H54 (cell line): ENCODE measurements at regions not wholly inside any gene's neighbourhood (a gene's known extent, or its start where the extent isn't known, plus 50 kb on each side); places are given as distances from the start of the nearest gene placed in this dataset.

Source experiments
- DNase-seq: peaks from one replicate; pipeline ENCODE4 v3.0.0; 2011; ENCODE audit warnings: low spot score, mixed read lengths; ENCODE audit not compliant: insufficient read length
- FAIRE-seq: peaks from 3 replicates; lab custom pipeline; 2011; peaks lifted over from hg19 to GRCh38; lab: Jason Lieb, UNC
- POLR2A ChIP-seq: IDR thresholded peaks from 2 replicates; pipeline ENCODE4 v1.6.1; 2011; ENCODE audit warnings: low read depth, mild to moderate bottlenecking, low read length

DNA sequence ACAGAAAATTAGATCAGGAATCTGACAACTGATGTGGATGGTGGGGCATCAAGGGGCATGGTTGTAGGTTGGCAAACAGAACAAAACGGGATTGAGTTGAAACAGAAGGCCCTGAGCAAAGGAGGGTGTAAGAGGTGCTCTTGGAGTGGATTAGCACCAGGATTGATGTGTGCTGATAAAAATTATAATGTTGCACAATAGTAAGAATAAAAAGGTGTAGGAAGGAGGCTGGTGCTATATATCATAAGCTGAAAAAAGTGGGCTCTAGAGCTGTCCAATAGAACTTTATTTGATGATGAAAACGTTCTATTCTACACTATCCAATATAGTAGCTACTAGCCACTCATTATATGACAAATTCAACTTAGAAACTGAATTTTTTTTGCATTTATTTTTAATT, 263.1 kb upstream of the GYPC start:
- TF ChIP-seq POLR2A: no peak
- FAIRE-seq: no peak
- DNase-seq: no peak

DNA sequence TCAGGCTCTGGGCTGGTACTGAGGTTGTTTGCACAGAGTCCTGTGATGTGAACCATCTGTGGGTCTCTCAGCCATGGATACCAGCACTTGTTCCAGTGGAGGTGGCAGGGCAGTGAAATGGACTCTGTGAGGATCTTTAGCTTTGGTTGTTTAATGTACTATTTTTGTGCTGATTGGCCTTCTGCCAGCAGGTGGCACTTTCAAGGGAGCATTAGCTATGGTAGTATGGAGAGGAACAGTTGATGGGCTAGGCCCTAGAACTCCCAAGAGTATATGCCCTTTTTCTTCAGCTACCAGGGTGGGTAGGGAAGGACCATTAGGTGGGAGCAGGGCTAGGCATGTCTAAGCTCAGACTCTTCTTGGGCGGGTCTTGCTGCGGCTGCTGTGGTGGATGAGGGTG, 257.0 kb upstream of the GYPC start:
- DNase-seq: no peak
- TF ChIP-seq POLR2A: no peak
- no peak for FAIRE-seq

DNA sequence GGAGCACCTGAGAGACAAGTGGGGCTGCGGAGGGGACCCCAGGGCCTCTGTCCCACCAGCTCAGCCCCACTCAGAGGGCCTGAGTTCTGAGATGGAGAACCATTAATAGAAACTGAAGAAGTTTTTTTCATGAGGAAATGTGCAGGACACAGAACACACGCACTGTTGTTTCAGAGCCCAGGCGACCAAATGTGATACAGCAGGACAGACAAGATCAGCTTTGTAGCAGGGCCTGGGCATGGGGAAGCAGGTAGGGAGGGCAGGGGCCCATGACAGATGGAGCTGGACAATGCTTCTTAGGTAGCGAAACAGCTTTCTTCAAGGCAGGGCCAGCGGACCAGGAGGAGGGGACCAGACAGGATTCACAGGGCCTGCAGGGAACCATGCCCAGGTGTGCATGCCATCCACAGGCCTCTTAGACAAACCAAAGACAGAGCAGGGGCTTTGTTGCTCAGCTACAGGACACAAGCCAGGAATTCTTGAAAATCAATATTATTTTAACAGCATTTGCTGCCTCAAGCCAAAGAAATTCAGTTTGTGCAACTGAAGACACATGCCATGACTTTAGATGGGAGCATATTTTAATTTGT, 252.8 kb upstream of the GYPC start:
- DNase-seq (no peak), FAIRE-seq (no peak)

DNA sequence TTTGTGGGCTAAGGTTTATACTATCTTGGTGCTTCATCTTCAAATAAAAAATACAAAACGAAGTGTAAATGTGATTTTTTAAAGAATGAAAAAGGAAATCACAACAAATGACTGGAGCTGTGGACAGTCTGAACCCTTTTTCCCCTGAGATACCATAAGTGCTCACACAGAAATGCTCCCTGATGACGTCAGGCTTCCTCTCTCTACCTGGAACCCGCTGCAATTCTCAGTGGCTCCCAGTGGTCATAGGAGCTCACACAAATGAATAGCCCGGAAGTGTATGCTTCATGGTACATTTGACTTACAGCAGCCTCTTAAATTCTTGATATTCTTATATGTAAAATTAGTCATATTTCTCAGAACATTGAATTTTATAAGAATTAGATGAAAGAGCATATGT, 249.7 kb upstream of the GYPC start:
- no peak for FAIRE-seq
- no peak for TF ChIP-seq POLR2A

More for the DNA sequence above, 252.8 kb upstream of the GYPC start:
- TF ChIP-seq POLR2A: no peak

DNA sequence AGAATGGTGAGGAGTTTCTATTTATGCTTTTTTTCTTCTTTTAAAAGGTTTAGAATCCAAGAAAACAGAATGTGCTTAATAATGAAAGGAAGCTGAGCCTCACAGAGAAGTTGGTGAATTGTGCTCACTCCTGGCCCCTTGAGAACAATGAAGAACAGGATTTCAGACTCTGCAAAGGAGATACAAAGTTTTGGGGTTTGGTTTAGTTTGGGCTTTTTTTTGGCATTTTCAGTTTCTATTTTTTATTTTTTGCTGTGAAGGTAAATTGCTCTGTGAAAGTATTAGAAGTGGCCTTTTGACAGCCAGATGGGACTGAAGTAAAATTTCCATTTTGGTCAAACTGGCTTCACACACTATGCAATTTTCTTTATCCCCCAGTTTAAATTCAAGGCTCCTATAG, 247.3 kb upstream of the GYPC start:
- TF ChIP-seq POLR2A: no peak
- no peak for FAIRE-seq
- DNase-seq: no peak

More for the DNA sequence above, 249.7 kb upstream of the GYPC start:
- no peak for DNase-seq

DNA sequence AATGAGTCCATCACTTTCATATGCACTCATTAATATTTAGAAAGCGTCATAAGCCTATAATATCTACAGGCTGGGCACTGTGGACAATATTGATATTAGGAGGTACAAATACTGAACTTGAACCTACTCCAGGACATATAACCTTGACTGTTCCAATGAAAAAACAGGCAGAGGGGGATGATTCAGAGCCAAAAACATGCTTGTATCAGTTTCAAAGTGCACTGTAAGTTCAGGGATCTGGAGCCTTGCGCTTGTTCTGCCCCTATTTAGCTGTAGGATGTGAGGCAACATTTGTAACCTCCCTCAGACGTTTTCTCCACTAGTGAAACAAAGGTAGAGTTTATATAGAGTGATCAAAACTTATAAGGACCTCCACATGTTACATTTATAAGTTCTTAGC, 246.1 kb upstream of the GYPC start:
- no peak for FAIRE-seq
- no peak for DNase-seq
- no peak for TF ChIP-seq POLR2A

DNA sequence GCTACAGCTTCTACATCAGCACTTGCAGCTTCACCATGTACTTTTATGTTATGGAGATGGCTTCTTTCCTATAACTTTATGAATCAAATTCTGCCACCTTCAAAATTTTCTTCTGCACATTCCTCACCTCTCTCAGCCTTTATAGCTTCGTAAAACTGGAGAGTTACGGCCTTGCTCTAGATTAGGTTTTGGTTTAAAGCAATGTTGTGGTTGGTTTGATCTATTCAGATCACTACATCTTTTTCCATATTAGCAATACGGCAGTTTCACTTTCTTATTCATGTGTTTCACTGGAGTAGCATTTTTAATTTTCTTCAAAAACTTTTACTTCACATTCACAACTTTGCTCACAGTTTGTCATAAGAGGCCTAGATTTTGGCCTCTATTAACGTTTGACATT, 242.9 kb upstream of the GYPC start:
- no peak for TF ChIP-seq POLR2A
- FAIRE-seq: no peak
- no peak for DNase-seq

DNA sequence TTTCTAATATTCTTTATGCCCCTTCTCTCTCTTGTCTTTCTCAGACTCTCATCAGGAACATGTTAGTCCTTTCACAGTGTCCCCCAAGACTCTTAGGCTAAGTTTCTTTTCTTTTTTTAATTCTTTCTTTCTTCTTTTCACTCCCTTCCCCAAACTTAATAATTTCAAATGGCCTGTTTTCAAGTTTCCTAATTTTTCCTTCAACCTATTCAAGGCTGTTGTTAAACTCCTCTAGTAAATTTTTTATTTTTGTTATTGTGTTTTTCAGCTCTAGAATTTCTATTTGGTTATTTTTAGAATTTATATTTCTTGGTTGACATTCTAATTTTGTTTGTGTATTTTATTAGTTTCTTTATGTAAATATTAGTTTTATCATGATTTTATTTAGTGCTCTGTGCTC, 236.6 kb upstream of the GYPC start:
- DNase-seq (no peak), FAIRE-seq (no peak)
- no peak for TF ChIP-seq POLR2A

DNA sequence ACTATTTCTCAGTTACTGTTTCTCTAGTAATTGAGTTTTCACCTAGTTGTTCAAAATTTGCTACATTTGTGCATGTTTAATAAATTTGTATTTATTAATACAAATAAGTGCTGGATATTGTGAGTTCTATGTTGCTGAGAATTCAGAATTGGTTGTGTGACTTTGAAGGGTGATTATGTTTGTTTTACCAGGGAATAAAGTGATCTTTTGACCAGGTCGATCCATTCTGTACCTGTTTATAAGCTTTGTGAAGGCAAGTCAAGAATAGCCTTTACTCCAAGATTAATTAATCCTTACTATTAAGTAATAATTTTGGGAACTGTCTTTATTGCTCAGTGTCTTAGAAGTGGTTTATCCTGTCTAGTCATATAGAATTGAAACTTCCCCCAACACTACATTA, 230.0 kb upstream of the GYPC start:
- no peak for TF ChIP-seq POLR2A
- FAIRE-seq (no peak), DNase-seq (no peak)

DNA sequence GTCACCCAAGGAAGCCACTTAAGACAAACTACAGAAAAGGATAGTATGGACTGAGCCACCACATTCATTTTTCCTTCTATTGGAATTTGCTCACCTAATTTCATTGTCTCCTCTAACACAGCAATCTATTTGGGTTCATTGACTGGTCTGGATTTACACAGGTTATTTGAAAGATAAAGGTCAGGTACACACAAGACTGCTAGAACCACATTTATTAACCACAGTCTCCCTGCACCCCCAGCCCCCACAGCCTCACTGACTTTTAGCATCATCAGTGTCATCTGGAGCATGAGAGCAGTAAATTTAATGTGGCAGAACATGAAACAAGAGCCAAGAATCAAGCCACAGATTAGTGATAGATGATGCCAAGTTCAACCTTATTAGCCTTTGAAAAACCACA, 226.9 kb upstream of the GYPC start:
- TF ChIP-seq POLR2A: no peak
- FAIRE-seq (no peak), DNase-seq (no peak)

DNA sequence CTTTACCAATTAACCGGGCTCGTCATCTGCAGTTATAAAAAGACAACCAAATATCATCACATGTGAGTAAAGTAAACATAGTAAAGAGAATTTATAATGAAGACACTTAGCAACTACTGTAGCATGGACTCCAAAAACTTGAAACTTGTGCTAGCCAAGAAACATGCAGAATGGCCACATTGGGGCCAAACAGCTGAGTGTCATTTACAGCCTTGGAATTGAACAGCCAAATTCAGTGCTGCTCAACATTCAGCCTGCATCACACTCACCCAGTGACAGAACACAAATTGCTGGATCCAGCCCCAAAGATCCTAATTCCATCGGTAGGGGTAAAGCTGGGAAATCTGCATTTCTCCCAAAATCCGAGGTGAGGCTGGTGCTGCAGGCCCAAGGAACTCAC, 224.8 kb upstream of the GYPC start:
- TF ChIP-seq POLR2A: no peak
- FAIRE-seq (no peak), DNase-seq (no peak)

DNA sequence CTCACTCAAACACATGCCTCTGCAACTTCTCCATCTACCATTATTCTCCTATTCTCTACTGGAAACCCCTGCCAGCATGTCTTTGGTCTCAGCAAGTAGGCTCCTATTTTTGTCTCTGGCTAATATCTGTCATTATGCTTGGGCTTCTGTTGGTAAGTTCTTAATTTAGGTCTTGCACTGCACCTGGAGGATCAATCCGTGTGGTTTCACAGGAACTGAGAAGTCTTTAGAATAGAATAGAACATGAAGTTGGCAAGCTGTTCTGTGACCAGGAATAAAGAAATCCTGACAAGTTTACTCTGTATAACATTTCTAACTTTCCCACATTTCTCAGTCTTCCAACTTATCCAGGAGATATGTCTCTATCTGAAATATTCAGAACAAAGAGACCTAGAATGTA, 219.5 kb upstream of the GYPC start:
- DNase-seq (no peak), FAIRE-seq (no peak)
- no peak for TF ChIP-seq POLR2A

DNA sequence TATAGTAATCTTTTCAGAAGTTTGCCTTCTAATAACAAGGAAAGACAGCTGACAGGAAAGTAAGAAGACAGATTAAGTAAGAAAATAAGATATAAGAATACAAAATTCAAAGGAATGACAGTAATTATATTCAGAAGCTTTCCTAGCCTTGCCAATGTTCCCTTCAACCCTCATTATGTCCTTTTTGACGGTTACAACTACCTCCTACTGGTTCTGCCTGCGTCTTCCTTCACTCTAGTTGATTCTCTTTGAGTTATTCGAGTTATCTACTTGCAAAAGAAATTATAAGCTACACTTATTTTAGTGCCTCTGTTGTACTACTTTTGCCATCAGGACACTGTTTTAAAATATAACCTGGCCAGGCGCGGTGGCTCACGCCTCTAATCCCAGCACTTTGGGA, 218.9 kb upstream of the GYPC start:
- FAIRE-seq (no peak), DNase-seq (no peak)
- TF ChIP-seq POLR2A: no peak

DNA sequence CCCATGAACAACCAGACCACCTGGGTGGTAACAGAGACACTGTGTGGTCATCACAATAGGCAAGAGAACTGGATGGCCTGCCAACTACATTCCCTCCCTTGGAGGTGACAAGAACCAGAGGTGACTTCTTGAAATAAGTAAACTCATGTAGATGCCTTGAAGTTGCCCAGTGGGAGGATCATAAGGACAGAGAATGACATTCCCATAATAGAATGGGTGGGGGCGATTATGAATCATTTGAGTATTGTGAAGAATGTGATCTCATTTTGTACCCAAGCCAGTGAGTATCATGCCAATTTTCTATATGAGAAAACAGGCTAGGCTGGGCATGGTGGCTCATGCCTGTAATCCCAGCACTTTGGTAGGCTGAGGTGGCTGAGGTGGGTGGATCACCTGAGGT, 211.4 kb upstream of the GYPC start:
- no peak for TF ChIP-seq POLR2A
- FAIRE-seq: no peak

DNA sequence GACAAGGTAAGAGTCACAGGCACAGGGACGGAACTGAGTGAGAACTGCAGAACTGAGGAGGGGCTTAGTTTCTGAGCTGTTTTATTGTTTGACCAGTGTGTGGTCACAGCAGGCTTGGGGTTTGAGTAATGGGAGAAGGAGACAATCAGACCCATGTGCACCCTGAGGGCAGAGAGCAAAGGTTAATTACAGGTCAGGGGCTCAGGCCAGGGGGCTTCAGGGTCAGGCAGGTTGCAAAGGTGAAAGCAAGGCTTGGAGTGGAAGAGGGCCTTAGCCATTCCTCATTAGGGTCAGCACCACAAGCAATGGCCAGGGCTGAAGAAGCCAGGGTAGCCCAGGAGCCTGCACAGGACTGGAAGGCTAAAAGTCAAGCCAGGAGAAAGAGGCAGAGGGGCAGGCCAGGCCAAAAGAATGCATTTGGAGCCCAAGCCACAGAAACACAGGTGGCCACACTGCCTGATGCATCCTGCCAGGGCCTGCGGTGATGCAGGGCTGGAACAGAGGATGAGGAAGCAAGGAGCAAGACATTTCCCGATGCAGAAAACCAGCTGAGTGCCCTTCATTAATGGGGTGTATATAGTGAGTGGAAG, 209.8 kb upstream of the GYPC start:
- no peak for FAIRE-seq
- DNase-seq: no peak
- TF ChIP-seq POLR2A: no peak

More for the DNA sequence above, 211.4 kb upstream of the GYPC start:
- DNase-seq: no peak

DNA sequence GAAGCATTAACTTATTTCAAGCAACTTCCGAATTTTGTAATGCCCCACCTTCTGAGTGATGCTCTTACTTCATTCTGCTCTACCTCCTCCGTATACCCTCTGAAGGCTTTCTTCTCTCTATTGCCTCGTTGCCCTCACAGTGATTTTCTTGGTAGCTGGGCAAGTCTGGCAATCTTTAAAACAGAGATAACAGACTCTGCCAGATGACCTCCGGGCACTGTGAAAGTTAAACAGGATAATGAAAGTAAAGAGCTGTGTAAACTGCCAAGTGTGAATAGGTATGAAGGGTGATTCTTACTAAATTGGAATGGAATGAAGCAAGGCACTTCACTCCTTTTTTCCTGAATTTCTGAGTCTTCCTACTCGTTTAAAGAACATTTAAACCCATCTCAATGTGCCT, 207.3 kb upstream of the GYPC start:
- DNase-seq (no peak), FAIRE-seq (no peak)
- no peak for TF ChIP-seq POLR2A
